NCI-H146 treated with DMSO at 0.1 percent for 48 hours (cell line): ENCODE measurements at regions not wholly inside any gene's neighbourhood (a gene's known extent, or its start where the extent isn't known, plus 50 kb on each side); places are given as distances from the start of the nearest gene placed in this dataset.
"Not testable (repeated sequence)": the region's sequence is repeated elsewhere in the genome, so short reads cannot be mapped to it uniquely, and the experiment has no call there.

ENCODE experiments used
- DNase-seq: peaks from one replicate; lab custom pipeline; 2025; ENCODE audit not compliant: unreplicated experiment; lab: John Stamatoyannopoulos, UW

GRCh38 chr4:127307996-127308395 lies 324.8 kb upstream of the INTU start:
- no peak for DNase-seq

GRCh38 chr4:127309369-127310102 lies 323.2 kb upstream of the INTU start:
- no peak for DNase-seq

GRCh38 chr4:127311371-127311770 lies 321.4 kb upstream of the INTU start:
- no peak for DNase-seq

- DNase-seq: no peak
These were observed 320.8 kb upstream of the INTU start for GRCh38 chr4:127311924-127312323.

GRCh38 chr4:127313767-127314166 lies 319.0 kb upstream of the INTU start:
- DNase-seq: no peak

GRCh38 chr4:127327491-127327890 lies 305.3 kb upstream of the INTU start:
- no peak for DNase-seq

- no peak for DNase-seq
These were observed 297.6 kb upstream of the INTU start for GRCh38 chr4:127335073-127335620.

- no peak for DNase-seq
These were observed 297.0 kb upstream of the INTU start for GRCh38 chr4:127335732-127336131.

GRCh38 chr4:127343123-127343522 lies 289.6 kb upstream of the INTU start:
- not testable (repeated sequence) for DNase-seq

GRCh38 chr4:127344071-127344470 lies 288.7 kb upstream of the INTU start:
- DNase-seq: no peak

- no peak for DNase-seq
These were observed 284.8 kb upstream of the INTU start for GRCh38 chr4:127347936-127348335.

GRCh38 chr4:127352220-127353113 lies 280.3 kb upstream of the INTU start:
- no peak for DNase-seq

GRCh38 chr4:127355743-127356142 lies 277.0 kb upstream of the INTU start:
- no peak for DNase-seq

GRCh38 chr4:127357765-127358164 lies 275.0 kb upstream of the INTU start:
- no peak for DNase-seq

GRCh38 chr4:127362686-127363085 lies 270.1 kb upstream of the INTU start:
- DNase-seq: no peak

- DNase-seq: no peak
These were observed 268.4 kb upstream of the INTU start for GRCh38 chr4:127364397-127364796.

- DNase-seq: no peak
These were observed 267.8 kb upstream of the INTU start for GRCh38 chr4:127364911-127365310.

GRCh38 chr4:127370604-127371003 lies 262.2 kb upstream of the INTU start:
- no peak for DNase-seq

GRCh38 chr4:127379499-127379898 lies 253.3 kb upstream of the INTU start:
- no peak for DNase-seq

- not testable (repeated sequence) for DNase-seq
These were observed 252.8 kb upstream of the INTU start for GRCh38 chr4:127379948-127380347.

- no peak for DNase-seq
These were observed 249.1 kb upstream of the INTU start for GRCh38 chr4:127383666-127384065.

GRCh38 chr4:127394516-127394915 lies 238.2 kb upstream of the INTU start:
- DNase-seq: no peak
